T-helper 17 cell (primary cell): ENCODE measurements at regions not wholly inside any gene's neighbourhood (a gene's known extent, or its start where the extent isn't known, plus 50 kb on each side); places are given as distances from the start of the nearest gene placed in this dataset.
"Not testable (repeated sequence)": the region's sequence is repeated elsewhere in the genome, so short reads cannot be mapped to it uniquely, and the experiment has no call there.

ENCODE experiments used
- ATAC-seq: fragments of 150-1000 bp; cut with Tn5 transposase; 2 replicates; pipeline ENCODE4 v1.10.0; 2021; ENCODE audit warnings: mild to moderate bottlenecking, moderate library complexity
- DNase-seq, 3 donors: peaks; one replicate each; pipeline versions ENCODE4 v3.0.0 to v3.0.0-alpha.2; 2020 to 2021
- H3K9me3 ChIP-seq: one replicate; pipeline ENCODE4 v1.7.0; 2013; ENCODE audit warnings: low read length, mild to moderate bottlenecking; ENCODE audit not compliant: control insufficient read depth, poor library complexity, severe bottlenecking
- H3K27ac Mint-ChIP-seq: one replicate; pipeline ENCODE4 v1.8.0; 2022; ENCODE audit warnings: mild to moderate bottlenecking, moderate library complexity, mixed read lengths
- H3K27me3 Mint-ChIP-seq: one replicate; pipeline ENCODE4 v1.8.0; 2022; ENCODE audit warnings: mixed read lengths
- H3K36me3 Mint-ChIP-seq: one replicate; pipeline ENCODE4 v1.8.0; 2022; ENCODE audit warnings: low read depth, mixed read lengths
- H3K4me1 Mint-ChIP-seq: one replicate; pipeline ENCODE4 v1.8.0; 2022; ENCODE audit warnings: mild to moderate bottlenecking, mixed read lengths
- H3K4me3 Mint-ChIP-seq: one replicate; pipeline ENCODE4 v1.8.0; 2022; ENCODE audit warnings: mild to moderate bottlenecking, moderate library complexity, mixed read lengths

GRCh38 chr22:19660583-19660982, 53.7 kb upstream of the SEPTIN5 start:
- not testable (repeated sequence) for H3K27ac Mint-ChIP-seq, H3K4me3 Mint-ChIP-seq, H3K9me3 ChIP-seq, DNase-seq, H3K36me3 Mint-ChIP-seq, ATAC-seq, H3K4me1 Mint-ChIP-seq
- peaks cover 11% of the 10 kb centered on the region for H3K27me3 Mint-ChIP-seq

- Mint-ChIP-seq H3K4me3 (no peak overlapping the region), H3K4me1 (peaks cover 5% of the 10 kb centered on the region), H3K27me3 (peaks cover 16% of the 10 kb centered on the region), H3K36me3 (no peaks in the 10 kb centered on the region), H3K27ac (no peak overlapping the region)
- H3K9me3 ChIP-seq = no peaks in the 10 kb centered on the region
- no peak for ATAC-seq
- no peak for DNase-seq
Measured at GRCh38 chr22:19661156-19661555, 53.1 kb upstream of the SEPTIN5 start.

GRCh38 chr22:19662049-19662684, 52.1 kb upstream of the SEPTIN5 start:
- DNase-seq, H3K4me3 Mint-ChIP-seq, ATAC-seq, H3K4me1 Mint-ChIP-seq, H3K9me3 ChIP-seq, H3K27ac Mint-ChIP-seq, H3K36me3 Mint-ChIP-seq: not testable (repeated sequence)
- H3K27me3 Mint-ChIP-seq = peaks cover 26% of the 10 kb centered on the region

DNA sequence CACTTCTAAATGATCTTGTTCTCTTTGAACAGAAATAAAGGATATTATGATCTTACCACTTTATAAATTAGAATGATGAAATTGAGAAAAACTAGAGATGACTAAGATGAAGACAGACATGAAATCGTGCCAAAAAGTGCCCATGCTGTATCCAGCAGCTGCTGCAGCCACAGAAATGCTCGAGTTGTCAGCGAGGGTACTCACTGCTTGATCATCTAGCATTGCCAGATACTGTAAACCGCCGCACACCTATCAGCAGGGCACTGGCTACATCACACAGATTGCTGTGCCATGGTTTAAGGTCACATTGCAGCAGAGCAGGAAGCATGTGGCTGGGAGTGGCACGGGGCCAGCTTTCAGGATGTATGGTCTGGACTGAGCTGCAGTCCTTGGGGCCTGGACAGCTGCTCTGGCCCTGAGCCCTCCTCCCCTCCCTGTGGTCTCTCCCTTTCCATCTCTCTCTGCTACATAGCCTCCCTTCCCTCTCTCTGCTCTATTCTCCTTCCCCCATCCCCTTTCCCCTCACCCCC, 51.0 kb upstream of the SEPTIN5 start:
- Mint-ChIP-seq H3K27me3 (peaks cover 36% of the 10 kb centered on the region), H3K4me3 (no peak overlapping the region), H3K4me1 (peaks cover 5% of the 10 kb centered on the region), H3K27ac (no peak overlapping the region), H3K36me3 (no peaks in the 10 kb centered on the region)
- H3K9me3 ChIP-seq = no peaks in the 10 kb centered on the region
- no peak for ATAC-seq
- no peak for DNase-seq

- DNase-seq (no peak), ATAC-seq (no peak)
- Mint-ChIP-seq H3K27ac (no peak overlapping the region), H3K4me3 (no peak overlapping the region), H3K4me1 (peaks cover 5% of the 10 kb centered on the region), H3K27me3 (peaks cover 36% of the 10 kb centered on the region), H3K36me3 (no peaks in the 10 kb centered on the region)
- no peaks in the 10 kb centered on the region for H3K9me3 ChIP-seq
Measured at GRCh38 chr22:19663821-19664355, 50.4 kb upstream of the SEPTIN5 start.

GRCh38 chr22:19664406-19664805, 49.9 kb upstream of the SEPTIN5 start:
- no peaks in the 10 kb centered on the region for H3K36me3 Mint-ChIP-seq
- no peak overlapping the region for H3K4me3 Mint-ChIP-seq
- peaks cover 5% of the 10 kb centered on the region for H3K4me1 Mint-ChIP-seq
- no peak overlapping the region for H3K27ac Mint-ChIP-seq
- peaks cover 36% of the 10 kb centered on the region for H3K27me3 Mint-ChIP-seq
- ATAC-seq (no peak), DNase-seq (no peak)
- H3K9me3 ChIP-seq = no peaks in the 10 kb centered on the region
